GM12878 (cell line): ENCODE measurements at regions not wholly inside any gene's neighbourhood (a gene's known extent, or its start where the extent isn't known, plus 50 kb on each side); places are given as distances from the start of the nearest gene placed in this dataset.

Source experiments
- ATAC-seq: fragments of 200-7000 bp; cut with Tn5 transposase; 3 replicates; pipeline ENCODE4 v1.9.1; 2020; ENCODE audit warnings: mild to moderate bottlenecking, moderate library complexity
- BruUV-seq: library from RNA; stranded (reverse); fragments of 400-500 nt; replicated peaks from 2 replicates; lab custom pipeline; 2021; lab: Mats Ljungman, UMichigan
- CTCF ChIA-PET: fragments of 300-600 bp; sonication (Branson Sonifier 250); formaldehyde crosslinking; extraction: SDS; loops from one replicate; lab custom pipeline; 2021; ENCODE audit warnings: inconsistent platforms; lab: Yijun Ruan, JAX
- POLR2A ChIA-PET: fragments of 350-600 bp; formaldehyde crosslinking; extraction: SDS; loops from one replicate; lab custom pipeline; 2021; ENCODE audit warnings: inconsistent platforms; lab: Charles Lee
- RAD21 ChIA-PET: fragments of 300-600 bp; sonication (Branson Sonifier 250); formaldehyde crosslinking; loops from one replicate; lab custom pipeline; 2023; ENCODE audit warnings: antibody characterized with exemption; ENCODE audit not compliant: unreplicated experiment; lab: Charles Lee
- SMC1A ChIA-PET: fragments of 300-600 bp; sonication (Branson Sonifier 250); formaldehyde crosslinking; loops from one replicate; lab custom pipeline; 2023; ENCODE audit not compliant: unreplicated experiment, uncharacterized antibody; lab: Charles Lee
- DNase-seq: peaks from one replicate; pipeline ENCODE4 v3.0.0-alpha.2; 2011; ENCODE audit warnings: low read depth, low spot score
- FAIRE-seq: peaks from 3 replicates; lab custom pipeline; 2011; peaks lifted over from hg19 to GRCh38; lab: Jason Lieb, UNC
- H2AFZ ChIP-seq: 2 replicates; pipeline ENCODE4 v1.6.0; 2011; ENCODE audit warnings: low read depth, low read length, control low read depth; ENCODE audit not compliant: control insufficient read depth
- H3K27ac ChIP-seq: 2 replicates; pipeline ENCODE4 v1.5.1; 2011; ENCODE audit warnings: control low read depth; ENCODE audit not compliant: control insufficient read depth, insufficient read depth
- H3K27me3 ChIP-seq, 2 experiments: replicated peaks in 1 of 2; 2 replicates each; pipeline versions ENCODE4 v1.6.0 to v1.6.1; 2011; ENCODE audit warnings: low read length in 1 of 2; ENCODE audit not compliant: control insufficient read depth in 2 of 2, insufficient read depth in 2 of 2
- H3K36me3 ChIP-seq, 2 experiments: 2 replicates each; pipeline ENCODE4 v1.5.1; 2011; ENCODE audit warnings: low read length in 1 of 2; ENCODE audit not compliant: control insufficient read depth in 2 of 2, insufficient read depth in 2 of 2
- H3K4me1 ChIP-seq: 2 replicates; pipeline ENCODE4 v1.6.1; 2011; ENCODE audit warnings: mild to moderate bottlenecking, low read length, moderate library complexity, mixed read lengths; ENCODE audit not compliant: control insufficient read depth, insufficient read depth
- H3K4me2 ChIP-seq: 2 replicates; pipeline ENCODE4 v1.6.0; 2011; ENCODE audit warnings: control low read depth; ENCODE audit not compliant: control insufficient read depth, insufficient read depth
- H3K4me3 ChIP-seq: fragments of 200-600 bp; sonication (generic); 2 replicates; pipeline ENCODE4 v1.5.1; 2016
- H3K79me2 ChIP-seq: 2 replicates; pipeline ENCODE4 v1.6.0; 2011; ENCODE audit warnings: low read length; ENCODE audit not compliant: control insufficient read depth, insufficient read depth
- H3K9ac ChIP-seq: 2 replicates; pipeline ENCODE4 v1.8.0; 2011; ENCODE audit warnings: low read length, control low read depth, mixed read lengths; ENCODE audit not compliant: control insufficient read depth, insufficient read depth
- H3K9me3 ChIP-seq: replicated peaks from 3 replicates; pipeline ENCODE4 v1.5.1; 2011; ENCODE audit warnings: mild to moderate bottlenecking, low read length; ENCODE audit not compliant: control insufficient read depth, insufficient read depth
- H4K20me1 ChIP-seq: 2 replicates; pipeline ENCODE4 v1.6.0; 2011; ENCODE audit not compliant: control insufficient read depth, insufficient read depth
- BHLHE40 ChIP-seq, 2 experiments: fragments of 450-650 bp in 1 of 2; IDR thresholded peaks; 2 replicates each; pipeline ENCODE4 v1.6.1; 2011 to 2017; ENCODE audit warnings: low read depth in 2 of 2, borderline replicate concordance in 1 of 2, improper control_type of control experiment in 1 of 2, low read length in 1 of 2, mild to moderate bottlenecking in 1 of 2
- BMI1 ChIP-seq: fragments of 450-650 bp; IDR thresholded peaks from 2 replicates; pipeline ENCODE4 v1.6.1; 2016; ENCODE audit warnings: mild to moderate bottlenecking, moderate library complexity, borderline replicate concordance
- EGR1 ChIP-seq, 2 experiments: IDR thresholded peaks; 1 replicate in 1 of 2; 2 replicates in 1 of 2; pipeline ENCODE4 v1.6.1; 2011 to 2012; ENCODE audit warnings: low read depth in 2 of 2, low read length in 2 of 2, borderline replicate concordance in 1 of 2, mild to moderate bottlenecking in 1 of 2, moderate library complexity in 1 of 2
- FOS ChIP-seq: IDR thresholded peaks from 3 replicates; pipeline ENCODE4 v1.6.1; 2011; ENCODE audit warnings: borderline replicate concordance; ENCODE audit not compliant: insufficient read length; ENCODE audit errors: extremely low read depth
- GATAD2B ChIP-seq: fragments of 450-650 bp; conservative IDR thresholded peaks from 2 replicates; pipeline ENCODE4 v1.6.1; 2017; ENCODE audit warnings: low read depth, mild to moderate bottlenecking, moderate library complexity
- HCFC1 ChIP-seq: fragments of 150-350 bp; IDR thresholded peaks from 2 replicates; pipeline ENCODE4 v1.6.1; 2014; ENCODE audit warnings: low read length
- IKZF2 ChIP-seq, 2 experiments: fragments of 450-650 bp; IDR thresholded peaks; 2 replicates each; pipeline ENCODE4 v1.6.1; 2017; ENCODE audit warnings: mild to moderate bottlenecking in 2 of 2, moderate library complexity in 2 of 2
- KAT2A ChIP-seq: conservative IDR thresholded peaks from 2 replicates; pipeline ENCODE4 v1.6.1; 2011; ENCODE audit warnings: low read depth, low read length; ENCODE audit not compliant: control insufficient read depth
- LARP7 ChIP-seq: fragments of 450-650 bp; IDR thresholded peaks from 2 replicates; pipeline ENCODE4 v1.6.1; 2017; ENCODE audit warnings: mild to moderate bottlenecking
- MTA2 ChIP-seq: fragments of 450-650 bp; IDR thresholded peaks from 2 replicates; pipeline ENCODE4 v1.6.1; 2016; ENCODE audit warnings: low read depth, mild to moderate bottlenecking, moderate library complexity
- PAX8 ChIP-seq: fragments of 450-650 bp; IDR thresholded peaks from 2 replicates; pipeline ENCODE4 v1.6.1; 2017; ENCODE audit warnings: mild to moderate bottlenecking, moderate library complexity
- RELA ChIP-seq: fragments of 450-650 bp; IDR thresholded peaks from 2 replicates; pipeline ENCODE4 v1.8.0; 2014; ENCODE audit warnings: borderline replicate concordance; ENCODE audit not compliant: partially characterized antibody
- SMAD1 ChIP-seq: fragments of 450-650 bp; IDR thresholded peaks from 2 replicates; pipeline ENCODE4 v1.6.1; 2018; ENCODE audit warnings: mild to moderate bottlenecking, low read depth; ENCODE audit not compliant: partially characterized antibody
- SUPT20H ChIP-seq: IDR thresholded peaks from 2 replicates; pipeline ENCODE4 v1.6.1; 2011; ENCODE audit warnings: low read depth, mild to moderate bottlenecking, low read length, moderate library complexity, borderline replicate concordance; ENCODE audit not compliant: control insufficient read depth
- TARDBP ChIP-seq: IDR thresholded peaks from 2 replicates; pipeline ENCODE4 v1.6.1; 2016; ENCODE audit warnings: borderline replicate concordance
- USF2 ChIP-seq: IDR thresholded peaks from 2 replicates; pipeline ENCODE4 v1.6.1; 2011; ENCODE audit warnings: low read depth, low read length, improper control_type of control experiment, borderline replicate concordance
- ZNF687 ChIP-seq: fragments of 450-650 bp; IDR thresholded peaks from 2 replicates; pipeline ENCODE4 v1.6.1; 2017; ENCODE audit warnings: mild to moderate bottlenecking, moderate library complexity
- ZSCAN29 ChIP-seq: fragments of 450-650 bp; IDR thresholded peaks from 2 replicates; pipeline ENCODE4 v1.6.1; 2017; ENCODE audit warnings: mild to moderate bottlenecking, moderate library complexity
- WGBS: methylation state at CpG from one replicate; pipeline ENCODE4 v1.1.6; 2016; ENCODE audit warnings: low lambda C conversion rate; ENCODE audit not compliant: insufficient replicate concordance, insufficient coverage; ENCODE audit errors: missing lambda C conversion rate; 5-methylcytosine and 5-hydroxymethylcytosine counted together
- in situ Hi-C: fragments of 300-500 bp; cut with MboI; formaldehyde crosslinking; loops from 9 replicates; pipeline ENCODE4 v1.14.3; 2018; ENCODE audit warnings: mixed read lengths
- intact Hi-C: fragments of 100-400 bp; cut with micrococcal nuclease; formaldehyde crosslinking; loops from one replicate; pipeline ENCODE4 v1.14.2; 2022; ENCODE audit not compliant: unreplicated experiment

- TF ChIP-seq USF2 (no peak), TARDBP (no peak), BMI1 (no peak), SMAD1 (no peak), FOS (no peak), KAT2A (no peak), BHLHE40 (IDR thresholded peaks at IDR 0.05; ENCODE audit: borderline replicate concordance in 1 of 2, low read depth in 2 of 2, low read length in 1 of 2) (no peak), LARP7 (no peak), RELA (no peak)
Observed at GRCh38 chr2:220269367-220269766, 641.9 kb downstream of the SLC4A3 start (continued).

- in situ Hi-C loops: no loop called here
- Histone ChIP-seq H3K27ac (no peak overlapping the region), H4K20me1 (no peaks in the 10 kb centered on the region), H3K4me2 (no peak overlapping the region), H3K27me3 (no peaks in the 10 kb centered on the region), H2AFZ (no peak overlapping the region), H3K4me3 (no peak overlapping the region), H3K9me3 (no peaks in the 10 kb centered on the region), H3K4me1 (no peaks in the 10 kb centered on the region), H3K79me2 (no peaks in the 10 kb centered on the region), H3K36me3 (no peaks in the 10 kb centered on the region), H3K9ac (no peak overlapping the region)
- WGBS: 0% methylated on average over 1 of the region's 1 CpG
- DNase-seq (no peak), FAIRE-seq (no peak), ATAC-seq (no peak)
- ChIA-PET POLR2A (interaction anchor here (0.7 kb wide), 1 partner anchor 91 kb away, joined by 3 read pairs; no protein-coding TSS in a partner anchor), RAD21 (no interaction called here), SMC1A (no interaction called here), CTCF (no interaction called here)
- no TSS peak for BruUV-seq
- TF ChIP-seq ZNF687: no peak
- TF ChIP-seq SUPT20H: no peak
- TF ChIP-seq HCFC1: no peak
- no peak for TF ChIP-seq ZSCAN29
- no peak for TF ChIP-seq GATAD2B
- TF ChIP-seq MTA2: no peak
- no peak for TF ChIP-seq PAX8
- no peak for TF ChIP-seq IKZF2 (IDR thresholded peaks at IDR 0.05)
- no peak for TF ChIP-seq EGR1 (IDR thresholded peaks at IDR 0.05; ENCODE audit: borderline replicate concordance in 1 of 2, low read depth in 2 of 2, low read length in 2 of 2)
- intact Hi-C loops: no loop called here
Observed at GRCh38 chr2:220270481-220271070, 643.1 kb downstream of the SLC4A3 start.
